Mesenchymal stem cell (in vitro differentiated cells and primary cell): ENCODE measurements at regions not wholly inside any gene's neighbourhood (a gene's known extent, or its start where the extent isn't known, plus 50 kb on each side); places are given as distances from the start of the nearest gene placed in this dataset.

Experiments used
- DNase-seq: peaks from one replicate; pipeline ENCODE4 v3.0.0-alpha.2; 2013
- H2AFZ ChIP-seq: one replicate; pipeline ENCODE4 v1.6.1; 2013; ENCODE audit warnings: low read depth, mild to moderate bottlenecking, control low read depth, inconsistent platforms, low read length, moderate library complexity
- H2AK5ac ChIP-seq: 2 replicates; pipeline ENCODE4 v1.6.1; 2013; ENCODE audit warnings: low read length, moderate library complexity, mild to moderate bottlenecking, inconsistent platforms; ENCODE audit not compliant: severe bottlenecking
- H2BK120ac ChIP-seq: one replicate; pipeline ENCODE4 v1.6.1; 2013; ENCODE audit warnings: low read depth, mild to moderate bottlenecking, inconsistent platforms, low read length, moderate library complexity
- H2BK12ac ChIP-seq, 2 experiments: one replicate each; pipeline ENCODE4 v1.6.1; 2013; ENCODE audit warnings: inconsistent platforms in 2 of 2, low read length in 2 of 2, mild to moderate bottlenecking in 2 of 2, moderate library complexity in 2 of 2, control low read depth in 1 of 2
- H2BK15ac ChIP-seq: one replicate; pipeline ENCODE4 v1.6.1; 2013; ENCODE audit warnings: mild to moderate bottlenecking, low read depth, inconsistent platforms; ENCODE audit not compliant: poor library complexity, severe bottlenecking
- H2BK5ac ChIP-seq: 2 replicates; pipeline ENCODE4 v1.6.1; 2013; ENCODE audit warnings: low read depth, mild to moderate bottlenecking, low read length, control low read depth, inconsistent platforms; ENCODE audit not compliant: poor library complexity, severe bottlenecking
- H3K14ac ChIP-seq, 2 experiments: one replicate each; pipeline ENCODE4 v1.6.1; 2013; ENCODE audit warnings: inconsistent platforms in 2 of 2, low read length in 2 of 2, control low read depth in 1 of 2, mild to moderate bottlenecking in 1 of 2, moderate library complexity in 1 of 2
- H3K18ac ChIP-seq, 2 experiments: one replicate each; pipeline ENCODE4 v1.6.1; 2013; ENCODE audit warnings: inconsistent platforms in 2 of 2, low read length in 2 of 2, control low read depth in 1 of 2, low read depth in 1 of 2, mild to moderate bottlenecking in 1 of 2
- H3K23ac ChIP-seq, 2 experiments: one replicate each; pipeline ENCODE4 v1.6.1; 2013; ENCODE audit warnings: inconsistent platforms in 2 of 2, low read length in 2 of 2, mild to moderate bottlenecking in 2 of 2, moderate library complexity in 2 of 2, control low read depth in 1 of 2
- H3K27ac ChIP-seq: 2 replicates; pipeline ENCODE4 v1.5.1; 2013; ENCODE audit warnings: mild to moderate bottlenecking, moderate library complexity, low read length, control low read depth, inconsistent platforms; ENCODE audit not compliant: poor library complexity, severe bottlenecking
- H3K27me3 ChIP-seq, 2 experiments: 2 replicates each; pipeline versions ENCODE4 v1.6.1 to v1.7.0; 2013; ENCODE audit warnings: low read length in 2 of 2, mild to moderate bottlenecking in 2 of 2, moderate library complexity in 2 of 2, control low read depth in 1 of 2, inconsistent platforms in 1 of 2; ENCODE audit not compliant: control insufficient read depth in 1 of 2, insufficient read depth in 1 of 2
- H3K36me3 ChIP-seq, 2 experiments: 2 replicates each; pipeline versions ENCODE4 v1.6.1 to v1.7.0; 2013; ENCODE audit warnings: low read length in 2 of 2, control low read depth in 1 of 2, inconsistent platforms in 1 of 2, low read depth in 1 of 2, mild to moderate bottlenecking in 1 of 2; ENCODE audit not compliant: insufficient read depth in 2 of 2, control insufficient read depth in 1 of 2
- H3K4ac ChIP-seq, 2 experiments: one replicate each; pipeline ENCODE4 v1.6.1; 2013; ENCODE audit warnings: inconsistent platforms in 2 of 2, low read length in 2 of 2, mild to moderate bottlenecking in 2 of 2, moderate library complexity in 2 of 2, control low read depth in 1 of 2, low read depth in 1 of 2
- H3K4me1 ChIP-seq: 2 replicates; pipeline ENCODE4 v1.6.1; 2013; ENCODE audit warnings: low read depth, low read length, control low read depth; ENCODE audit not compliant: control insufficient read depth, insufficient read depth
- H3K4me2 ChIP-seq: 2 replicates; pipeline ENCODE4 v1.6.1; 2013; ENCODE audit warnings: low read length, mild to moderate bottlenecking, inconsistent platforms; ENCODE audit not compliant: poor library complexity, severe bottlenecking
- H3K4me3 ChIP-seq, 2 experiments: 2 replicates each; pipeline versions ENCODE4 v1.5.1 to v1.7.0; 2013; ENCODE audit warnings: low read length in 2 of 2, mild to moderate bottlenecking in 2 of 2, control low read depth in 1 of 2, low read depth in 1 of 2; ENCODE audit not compliant: insufficient read depth in 1 of 2
- H3K79me1 ChIP-seq: replicated peaks from 2 replicates; pipeline ENCODE4 v1.6.1; 2013; ENCODE audit warnings: mild to moderate bottlenecking, control low read depth, low read length, inconsistent platforms; ENCODE audit not compliant: poor library complexity, severe bottlenecking
- H3K9ac ChIP-seq: 2 replicates; pipeline ENCODE4 v1.7.0; 2013; ENCODE audit warnings: mild to moderate bottlenecking, low read length, moderate library complexity
- H3K9me3 ChIP-seq: 2 replicates; pipeline ENCODE4 v1.7.0; 2013; ENCODE audit warnings: mild to moderate bottlenecking, low read length; ENCODE audit not compliant: control insufficient read depth
- H4K8ac ChIP-seq: one replicate; pipeline ENCODE4 v1.6.1; 2013; ENCODE audit warnings: inconsistent platforms, mild to moderate bottlenecking, low read length, moderate library complexity
- H4K91ac ChIP-seq: one replicate; pipeline ENCODE4 v1.6.1; 2013; ENCODE audit warnings: mild to moderate bottlenecking, low read length, inconsistent platforms
- WGBS: methylation state at CpG from one replicate; pipeline ENCODE4 v1.1.7; 2013; ENCODE audit warnings: mixed read lengths; 5-methylcytosine and 5-hydroxymethylcytosine counted together

DNA sequence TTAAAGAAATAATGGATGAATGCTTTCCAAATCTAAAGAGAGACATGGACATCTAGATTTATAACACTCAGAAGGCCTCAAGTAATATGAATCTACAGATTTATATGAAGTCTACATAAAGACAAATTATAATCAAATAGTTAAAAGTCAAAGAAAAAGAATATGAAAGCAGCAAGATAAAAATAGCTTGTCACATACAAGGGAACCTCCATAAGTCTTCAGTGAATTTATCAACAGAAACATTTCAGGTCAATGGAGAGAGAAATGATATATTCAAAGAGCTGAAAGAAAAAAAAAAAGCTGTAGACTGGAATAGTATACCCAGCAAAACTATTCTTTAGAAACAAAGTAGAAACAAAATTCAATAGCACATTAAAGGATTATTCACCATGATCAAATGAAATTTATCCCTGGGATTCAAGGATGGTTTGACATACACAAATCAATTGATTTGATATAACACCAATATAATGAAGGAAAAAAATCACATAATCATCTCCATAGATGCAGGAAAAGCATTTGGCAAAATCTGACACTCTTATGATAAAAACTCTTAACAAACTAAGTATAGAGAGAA is 346.6 kb upstream of the PABPC4L start:
- Histone ChIP-seq H3K27me3 (no peaks in the 10 kb centered on the region), H3K4me1 (no peaks in the 10 kb centered on the region), H4K91ac (no peak overlapping the region), H3K27ac (no peak overlapping the region), H3K18ac (no peak overlapping the region), H2BK12ac (no peak overlapping the region), H3K4me3 (no peak overlapping the region), H3K79me1 (no peaks in the 10 kb centered on the region), H2BK15ac (no peak overlapping the region), H2BK120ac (no peak overlapping the region), H2AK5ac (no peak overlapping the region), H3K9ac (no peak overlapping the region), H2AFZ (no peak overlapping the region), H3K36me3 (peaks cover 0 to 2% of the 10 kb centered on the region in 2 experiments), H3K4ac (no peak overlapping the region), H3K4me2 (no peak overlapping the region), H2BK5ac (no peak overlapping the region), H3K14ac (no peak overlapping the region), H3K23ac (no peak overlapping the region), H3K9me3 (peaks cover 39% of the 10 kb centered on the region), H4K8ac (no peak overlapping the region)
- DNase-seq = no peak

DNA sequence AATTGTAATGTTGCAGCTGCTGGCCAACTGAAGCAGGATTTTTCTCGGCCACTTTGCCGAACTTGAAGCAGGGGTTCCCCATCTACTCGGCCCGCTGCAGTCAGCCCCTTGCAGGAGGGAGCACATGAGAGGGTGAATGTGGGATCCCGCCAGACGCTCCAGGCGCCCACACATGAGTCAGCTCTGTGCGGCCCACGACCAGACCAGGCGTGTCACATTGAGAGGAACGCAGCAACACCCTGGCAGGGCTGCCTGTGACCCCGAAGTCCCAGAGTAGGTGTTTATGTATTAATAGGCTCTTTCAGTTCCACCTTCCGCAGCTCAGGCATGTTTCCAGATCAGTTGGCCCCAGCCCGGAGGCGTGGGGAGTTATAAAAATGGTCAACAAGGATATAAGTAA is 344.7 kb upstream of the PABPC4L start:
- H3K14ac ChIP-seq = no peak overlapping the region
- WGBS = 98% methylated on average over 12 of the region's 15 CpGs
- no peak overlapping the region for H3K4ac ChIP-seq
- no peak overlapping the region for H3K4me3 ChIP-seq
- H3K4me1 ChIP-seq = no peaks in the 10 kb centered on the region
- H3K36me3 ChIP-seq = peaks cover 0 to 2% of the 10 kb centered on the region in 2 experiments
- no peak overlapping the region for H2BK5ac ChIP-seq
- no peak overlapping the region for H3K23ac ChIP-seq
- H3K79me1 ChIP-seq = no peaks in the 10 kb centered on the region
- no peak overlapping the region for H2BK12ac ChIP-seq
- H3K27me3 ChIP-seq = no peaks in the 10 kb centered on the region
- H4K91ac ChIP-seq = no peak overlapping the region
- no peak overlapping the region for H3K27ac ChIP-seq
- no peak overlapping the region for H2AK5ac ChIP-seq
- no peak overlapping the region for H2BK120ac ChIP-seq
- no peak for DNase-seq
- H3K4me2 ChIP-seq = no peak overlapping the region
- H3K9ac ChIP-seq = no peak overlapping the region
- no peak overlapping the region for H4K8ac ChIP-seq
- H2BK15ac ChIP-seq = no peak overlapping the region
- peak overlapping the region; percentile 0 for H2AFZ ChIP-seq
- no peak overlapping the region for H3K18ac ChIP-seq
- peaks cover 35% of the 10 kb centered on the region for H3K9me3 ChIP-seq

- no peak overlapping the region for H3K4me2 ChIP-seq
- H2AK5ac ChIP-seq = no peak overlapping the region
- H4K91ac ChIP-seq = no peak overlapping the region
- peaks cover 0 to 2% of the 10 kb centered on the region in 2 experiments for H3K36me3 ChIP-seq
- no peak overlapping the region for H4K8ac ChIP-seq
- no peaks in the 10 kb centered on the region for H3K79me1 ChIP-seq
- DNase-seq = peak; percentile 11
- peaks cover 24% of the 10 kb centered on the region for H3K9me3 ChIP-seq
- H3K9ac ChIP-seq = no peak overlapping the region
- H2BK120ac ChIP-seq = no peak overlapping the region
- no peak overlapping the region for H2BK12ac ChIP-seq
- H3K27ac ChIP-seq = no peak overlapping the region
- no peak overlapping the region for H3K14ac ChIP-seq
- no peak overlapping the region for H2BK5ac ChIP-seq
- H3K4ac ChIP-seq = no peak overlapping the region
- WGBS = 65% methylated on average over 1 of the region's 2 CpGs
- no peak overlapping the region for H3K18ac ChIP-seq
- no peaks in the 10 kb centered on the region for H3K27me3 ChIP-seq
- no peaks in the 10 kb centered on the region for H3K4me1 ChIP-seq
- no peak overlapping the region for H3K23ac ChIP-seq
- no peak overlapping the region for H3K4me3 ChIP-seq
- no peak overlapping the region for H2AFZ ChIP-seq
- H2BK15ac ChIP-seq = no peak overlapping the region
Measured at GRCh38 chr4:134544303-134544770, 342.7 kb upstream of the PABPC4L start.

GRCh38 chr4:134540588-134540987 is 339.0 kb upstream of the PABPC4L start:
- Histone ChIP-seq H3K4ac (no peak overlapping the region), H3K27me3 (no peaks in the 10 kb centered on the region), H2BK15ac (no peak overlapping the region), H2BK5ac (no peak overlapping the region), H3K36me3 (no peaks in the 10 kb centered on the region), H3K79me1 (no peaks in the 10 kb centered on the region), H2BK12ac (no peak overlapping the region), H4K91ac (no peak overlapping the region), H4K8ac (no peak overlapping the region), H3K4me2 (no peak overlapping the region), H2BK120ac (no peak overlapping the region), H3K4me3 (no peak overlapping the region), H2AFZ (no peak overlapping the region), H2AK5ac (no peak overlapping the region), H3K27ac (no peak overlapping the region), H3K9me3 (peaks cover 4% of the 10 kb centered on the region), H3K18ac (no peak overlapping the region), H3K4me1 (no peaks in the 10 kb centered on the region), H3K9ac (no peak overlapping the region), H3K23ac (no peak overlapping the region), H3K14ac (no peak overlapping the region)
- WGBS = 83% methylated on average over 1 of the region's 2 CpGs
- no peak for DNase-seq
